ENCODE measurements at regions not wholly inside any gene's neighbourhood (a gene's known extent, or its start where the extent isn't known, plus 50 kb on each side); places are given as distances from the start of the nearest gene placed in this dataset.

GRCh38 chr5:154566146-154566680 lies 88.2 kb upstream of the HAND1 start:
- no peak for TF ChIP-seq CTCF (IDR thresholded peaks at IDR 0.05; ENCODE audit: borderline replicate concordance, insufficient read depth, low read depth, low read length)
- H3K4me3 ChIP-seq (ENCODE audit: low read depth, low read length), result no peak overlapping the region

- TF ChIP-seq CTCF (IDR thresholded peaks at IDR 0.05; ENCODE audit: borderline replicate concordance, insufficient read depth, low read depth, low read length), result no peak
- H3K4me3 ChIP-seq (ENCODE audit: low read depth, low read length), result no peak overlapping the region
These were observed 87.1 kb upstream of the HAND1 start for GRCh38 chr5:154565123-154565522.

- TF ChIP-seq CTCF (IDR thresholded peaks at IDR 0.05; ENCODE audit: borderline replicate concordance, insufficient read depth, low read depth, low read length), result no peak
- H3K4me3 ChIP-seq (ENCODE audit: low read depth, low read length), result no peak overlapping the region
These were observed 84.3 kb upstream of the HAND1 start for GRCh38 chr5:154562244-154562880.

GRCh38 chr5:154559398-154560276 lies 81.6 kb upstream of the HAND1 start:
- H3K4me3 ChIP-seq (ENCODE audit: low read depth, low read length), result no peak overlapping the region
- TF ChIP-seq CTCF (IDR thresholded peaks at IDR 0.05; ENCODE audit: borderline replicate concordance, insufficient read depth, low read depth, low read length), result no peak

- TF ChIP-seq CTCF (IDR thresholded peaks at IDR 0.05; ENCODE audit: borderline replicate concordance, insufficient read depth, low read depth, low read length), result no peak
- H3K4me3 ChIP-seq (ENCODE audit: low read depth, low read length), result no peak overlapping the region
These were observed 79.5 kb upstream of the HAND1 start for GRCh38 chr5:154557548-154557947.

- H3K4me3 ChIP-seq (ENCODE audit: low read depth, low read length), result no peak overlapping the region
- no peak for TF ChIP-seq CTCF (IDR thresholded peaks at IDR 0.05; ENCODE audit: borderline replicate concordance, insufficient read depth, low read depth, low read length)
These were observed 69.5 kb upstream of the HAND1 start for GRCh38 chr5:154547551-154547950.
